D341Med (cell line): ENCODE measurements at regions not wholly inside any gene's neighbourhood (a gene's known extent, or its start where the extent isn't known, plus 50 kb on each side); places are given as distances from the start of the nearest gene placed in this dataset.

Experiments
- DNase-seq: peaks from one replicate; pipeline ENCODE4 v3.0.0; 2012; ENCODE audit warnings: low spot score

- no peak for DNase-seq
These were observed 122.2 kb upstream of the ARHGAP28 start for GRCh38 chr18:6607343-6607742.

GRCh38 chr18:6609666-6610264 lies 119.8 kb upstream of the ARHGAP28 start:
- DNase-seq, result no peak

- no peak for DNase-seq
These were observed 119.0 kb upstream of the ARHGAP28 start for GRCh38 chr18:6610466-6610865.

- DNase-seq, result no peak
These were observed 115.9 kb upstream of the ARHGAP28 start for GRCh38 chr18:6613581-6613980.

GRCh38 chr18:6614952-6615351 lies 114.6 kb upstream of the ARHGAP28 start:
- DNase-seq, result no peak

GRCh38 chr18:6616981-6617380 lies 112.5 kb upstream of the ARHGAP28 start:
- no peak for DNase-seq

GRCh38 chr18:6621437-6621836 lies 108.1 kb upstream of the ARHGAP28 start:
- no peak for DNase-seq

GRCh38 chr18:6623278-6623677 lies 106.2 kb upstream of the ARHGAP28 start:
- no peak for DNase-seq

- DNase-seq, result no peak
These were observed 105.2 kb upstream of the ARHGAP28 start for GRCh38 chr18:6624271-6624660.

- DNase-seq, result no peak
These were observed 104.7 kb upstream of the ARHGAP28 start for GRCh38 chr18:6624661-6625311.

- DNase-seq, result no peak
These were observed 104.0 kb upstream of the ARHGAP28 start for GRCh38 chr18:6625481-6625880.

- DNase-seq, result no peak
These were observed 103.1 kb upstream of the ARHGAP28 start for GRCh38 chr18:6626457-6626856.

- no peak for DNase-seq
These were observed 101.9 kb upstream of the ARHGAP28 start for GRCh38 chr18:6627645-6628044.

GRCh38 chr18:6628187-6628586 lies 101.3 kb upstream of the ARHGAP28 start:
- no peak for DNase-seq

GRCh38 chr18:6629635-6630140 lies 99.8 kb upstream of the ARHGAP28 start:
- no peak for DNase-seq

GRCh38 chr18:6633310-6633709 lies 96.2 kb upstream of the ARHGAP28 start:
- DNase-seq, result no peak

- no peak for DNase-seq
These were observed 93.4 kb upstream of the ARHGAP28 start for GRCh38 chr18:6636091-6636490.

GRCh38 chr18:6638447-6638846 lies 91.1 kb upstream of the ARHGAP28 start:
- DNase-seq, result no peak

- DNase-seq, result no peak
These were observed 90.2 kb upstream of the ARHGAP28 start for GRCh38 chr18:6639305-6639704.

GRCh38 chr18:6644836-6645627 lies 84.5 kb upstream of the ARHGAP28 start:
- no peak for DNase-seq

- DNase-seq, result no peak
These were observed 82.7 kb upstream of the ARHGAP28 start for GRCh38 chr18:6646801-6647200.

GRCh38 chr18:6648581-6648980 lies 80.9 kb upstream of the ARHGAP28 start:
- no peak for DNase-seq
